ENCODE measurements at regions not wholly inside any gene's neighbourhood (a gene's known extent, or its start where the extent isn't known, plus 50 kb on each side); places are given as distances from the start of the nearest gene placed in this dataset.

DNA sequence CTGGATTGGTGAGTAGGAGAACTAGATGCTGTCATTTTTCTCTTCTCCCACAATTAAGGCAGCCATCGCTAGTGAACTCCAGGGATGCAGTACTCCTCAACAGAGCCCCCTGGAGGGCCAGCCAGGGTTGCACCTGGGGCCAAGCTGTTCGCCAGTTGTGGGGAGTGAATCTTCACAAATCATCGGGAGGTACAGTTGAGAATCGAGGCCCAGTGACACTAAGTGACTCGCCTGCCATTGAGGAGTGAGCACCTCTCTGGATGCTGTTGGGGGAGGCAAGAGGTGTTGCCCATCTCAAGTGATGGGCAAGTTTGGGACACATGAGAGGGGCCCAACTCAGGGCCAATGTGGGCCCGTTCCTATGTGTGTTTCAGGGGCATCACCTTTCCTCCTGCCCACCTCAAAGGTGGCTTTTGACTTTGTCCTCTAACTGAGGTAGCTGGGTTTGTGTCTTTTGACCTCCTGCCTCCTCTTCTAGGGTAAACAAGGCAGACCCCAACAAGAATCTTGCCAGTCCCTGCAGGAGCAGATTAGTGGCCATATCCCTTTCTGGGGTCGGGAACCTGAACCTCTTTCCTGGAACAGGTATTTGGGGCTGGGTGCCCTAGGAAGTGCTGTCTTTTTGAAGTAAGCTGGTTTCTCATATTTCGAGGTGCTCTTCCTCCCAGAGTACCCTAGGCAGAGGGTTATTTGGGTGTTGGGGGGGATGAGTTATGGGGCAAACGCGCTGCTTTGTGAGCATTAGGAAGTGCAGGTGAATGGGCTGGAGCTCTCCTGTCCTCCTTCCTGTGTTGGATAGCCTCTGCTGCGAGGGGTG is 181.2 kb downstream of the MACROH2A1 start:
- no peak for DNase-seq

DNA sequence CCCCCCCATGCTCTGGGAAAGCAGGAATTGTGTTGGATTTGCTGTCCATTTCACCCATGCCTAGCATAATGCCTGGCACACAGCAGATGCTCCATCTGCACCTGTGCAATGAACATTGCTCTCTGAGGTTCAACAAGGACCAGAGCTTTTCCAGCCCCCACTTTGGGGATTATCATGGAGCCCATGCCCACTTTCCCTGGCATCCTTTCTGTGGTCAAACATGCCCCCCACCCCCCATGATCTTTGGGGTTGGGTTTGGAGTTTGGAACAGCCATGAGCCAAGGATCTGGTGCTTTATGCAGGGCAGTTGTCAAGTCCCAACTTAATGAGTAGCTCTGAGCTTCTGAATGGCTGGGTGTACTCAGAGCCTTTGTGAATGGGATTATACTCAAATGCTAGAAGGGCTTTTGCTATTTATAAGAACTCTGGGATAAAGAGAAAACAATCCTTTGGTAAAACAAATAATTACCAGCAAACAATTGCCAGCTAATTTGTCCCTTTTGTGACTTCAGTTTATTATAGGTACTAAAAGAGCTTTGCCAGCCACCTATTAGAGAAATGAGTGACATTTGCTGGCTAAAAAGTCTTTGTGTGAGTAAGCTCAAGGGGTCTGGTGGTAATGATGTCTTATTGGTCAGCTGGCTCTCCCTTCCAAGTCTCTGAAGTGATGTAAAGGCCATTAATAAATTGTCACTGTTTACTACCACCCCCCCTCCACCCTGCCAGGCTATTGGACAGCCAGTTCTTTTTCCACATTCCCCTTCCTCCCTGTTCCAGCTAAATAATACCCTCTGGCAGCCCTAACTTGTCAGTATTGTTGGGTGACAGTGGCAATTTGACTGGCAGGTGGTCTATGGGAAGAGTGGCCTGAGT is 182.3 kb downstream of the MACROH2A1 start:
- DNase-seq, result no peak

DNA sequence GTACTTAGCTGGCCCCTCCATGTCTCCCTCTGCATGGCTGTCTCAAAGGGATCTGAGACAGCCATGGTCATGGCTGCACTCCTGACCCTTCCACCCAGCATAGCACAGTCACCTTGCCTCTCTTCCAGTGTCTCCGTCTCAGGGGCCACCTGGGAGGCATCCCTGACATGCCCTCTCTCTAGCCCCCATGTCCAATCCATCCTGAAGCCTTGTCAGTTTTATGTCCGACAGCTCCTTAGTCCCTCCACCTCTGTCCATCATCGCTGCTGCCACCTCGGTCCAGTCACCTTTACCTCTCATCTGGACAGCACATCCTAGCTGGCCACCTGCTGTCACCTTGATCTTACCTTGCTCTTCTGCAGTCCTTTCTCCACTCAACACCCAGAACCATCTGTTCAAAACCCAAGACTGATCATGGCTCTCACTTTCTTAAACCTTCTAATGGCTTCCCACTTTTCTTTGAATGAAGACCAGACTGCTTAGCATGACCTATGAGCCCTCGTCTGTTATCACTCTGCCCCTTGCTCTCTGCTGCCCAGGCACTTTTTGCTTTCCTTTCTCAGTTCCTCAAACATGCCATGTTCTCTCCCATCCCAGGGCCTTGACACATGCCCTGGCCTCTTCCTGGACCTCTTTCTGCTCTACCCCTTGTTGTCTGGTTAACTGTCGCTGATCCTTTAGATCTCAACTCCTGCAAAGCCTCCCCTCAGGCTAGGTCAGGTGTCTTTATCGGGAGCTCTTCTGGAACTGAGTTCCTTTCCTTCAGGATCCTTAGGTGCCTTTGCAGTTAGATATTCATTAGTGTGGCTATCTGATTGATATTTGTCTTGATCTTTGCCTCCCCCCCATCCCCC is 181.8 kb upstream of the PITX1 start:
- no peak for DNase-seq

DNA sequence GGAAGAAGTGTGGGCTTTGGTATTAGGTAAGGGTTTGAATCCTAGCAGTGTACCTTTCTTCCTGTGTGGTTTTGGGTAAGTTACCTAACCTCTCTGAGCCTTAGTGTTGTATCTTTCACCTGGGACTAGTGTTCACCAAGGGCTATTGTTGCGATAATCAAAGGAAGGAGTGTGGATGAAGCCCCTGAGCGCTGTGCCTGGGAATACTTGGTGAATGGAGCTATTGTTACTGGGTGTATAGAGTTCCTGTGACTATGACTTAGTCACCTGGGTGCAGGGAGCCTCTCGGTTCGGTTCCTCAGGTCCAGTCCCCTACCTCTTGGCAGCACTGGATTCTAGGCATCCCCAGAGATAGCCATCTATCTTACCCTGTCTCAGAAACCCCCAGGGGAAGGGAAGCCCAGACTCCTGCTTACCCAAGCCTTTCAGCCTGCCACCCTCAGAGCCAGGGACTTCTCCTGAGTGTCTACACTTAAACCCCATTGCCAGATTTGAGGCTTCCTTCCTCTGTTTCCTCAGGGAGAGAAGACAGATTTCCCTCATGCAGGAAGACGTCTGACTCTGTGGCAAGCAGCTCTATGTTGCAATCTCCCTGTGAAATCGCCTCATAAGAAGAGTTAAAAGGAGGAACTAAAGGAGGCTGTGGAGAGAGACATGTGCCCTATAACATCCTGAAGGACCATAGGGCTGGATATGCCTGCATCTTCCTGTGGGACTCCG is 181.0 kb upstream of the PITX1 start:
- DNase-seq, result no peak

DNA sequence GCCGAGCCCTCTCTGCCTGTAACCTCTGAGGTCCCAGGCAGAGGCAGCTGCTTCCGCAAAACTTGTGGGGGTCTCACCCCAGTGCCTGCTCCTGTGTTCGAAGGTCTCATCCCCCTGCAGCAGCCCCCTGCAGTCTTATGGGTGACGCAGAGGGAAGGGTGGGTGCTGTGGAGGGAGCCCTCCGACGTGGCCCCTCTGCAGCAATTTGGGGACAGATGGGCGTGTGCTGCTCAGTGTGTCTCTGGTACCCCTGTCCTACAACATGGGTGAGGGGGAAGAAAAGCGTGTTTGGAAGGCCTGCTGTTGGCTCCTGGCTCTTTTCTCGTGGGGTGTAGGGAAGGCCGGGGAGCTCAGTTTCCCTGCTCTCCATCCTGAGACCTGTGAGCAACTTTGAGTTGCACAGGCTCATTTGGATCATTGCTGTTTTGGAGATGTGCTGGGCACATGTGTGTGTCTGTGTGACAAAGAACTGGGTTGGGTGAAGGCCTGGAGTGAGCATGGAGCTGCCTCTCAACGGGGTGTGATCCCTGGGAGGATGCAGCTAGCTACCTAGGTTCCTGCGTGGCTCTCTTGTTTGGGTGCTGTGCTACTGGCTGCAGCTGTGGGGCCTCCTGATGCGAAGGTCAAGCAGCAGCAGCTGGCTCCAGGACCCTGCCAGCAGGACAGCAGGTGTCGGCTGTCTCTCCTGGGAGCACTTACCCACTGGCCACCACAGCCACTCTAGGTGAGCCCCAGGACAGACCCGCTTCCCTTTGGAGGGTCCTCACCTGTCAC is 179.6 kb upstream of the PITX1 start:
- DNase-seq, result no peak

DNA sequence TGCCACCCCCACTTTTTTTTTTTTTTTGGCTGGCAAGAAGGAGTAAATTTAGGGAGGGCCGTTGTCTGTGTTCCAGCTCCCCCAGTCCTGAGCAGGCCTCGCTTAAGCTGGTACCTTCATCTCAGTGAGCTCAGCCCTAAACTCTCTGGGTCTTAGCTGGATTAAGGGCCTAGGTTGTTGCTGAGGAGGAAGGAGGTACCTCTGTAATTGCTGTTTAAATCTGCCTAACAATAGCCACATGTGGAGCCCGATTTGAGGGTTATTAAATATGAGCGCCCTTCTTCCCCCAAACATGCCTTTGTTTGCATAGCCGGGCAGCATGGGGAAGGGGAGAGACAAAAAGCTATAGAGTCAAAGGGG is 179.0 kb upstream of the PITX1 start:
- DNase-seq, result no peak

DNA sequence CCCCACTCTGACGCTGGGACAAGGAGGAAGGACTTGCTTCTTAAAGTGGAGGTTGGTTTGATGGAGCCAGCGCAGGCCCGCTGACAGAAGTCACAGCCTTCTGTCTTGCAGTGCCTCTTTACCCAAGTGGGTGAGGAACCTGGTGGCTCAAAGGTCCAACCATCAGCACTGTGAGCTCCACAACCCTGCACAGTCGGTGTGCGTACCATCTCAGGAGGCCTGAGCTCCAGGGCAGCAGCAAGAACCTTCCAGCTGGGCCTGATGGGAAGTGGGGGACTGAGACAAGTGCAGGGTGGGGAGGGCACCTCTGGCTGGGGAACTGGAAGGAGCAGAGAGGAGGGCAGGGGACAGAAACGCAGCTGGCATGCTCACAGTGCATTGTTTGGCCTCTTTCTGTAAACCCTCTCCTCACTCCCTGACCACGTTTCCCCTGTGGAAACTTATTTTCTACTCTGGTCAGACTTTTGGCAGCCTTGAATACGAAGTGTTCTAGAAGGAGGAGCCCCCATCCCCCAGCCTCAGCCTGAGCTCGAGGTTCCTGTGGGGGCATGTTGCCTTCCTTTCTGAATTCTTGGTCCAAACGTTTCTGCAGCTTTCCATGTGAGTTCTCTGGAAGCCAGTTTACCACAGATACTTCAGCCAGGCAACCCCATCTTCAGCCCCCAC is 178.5 kb upstream of the PITX1 start:
- DNase-seq, result no peak

DNA sequence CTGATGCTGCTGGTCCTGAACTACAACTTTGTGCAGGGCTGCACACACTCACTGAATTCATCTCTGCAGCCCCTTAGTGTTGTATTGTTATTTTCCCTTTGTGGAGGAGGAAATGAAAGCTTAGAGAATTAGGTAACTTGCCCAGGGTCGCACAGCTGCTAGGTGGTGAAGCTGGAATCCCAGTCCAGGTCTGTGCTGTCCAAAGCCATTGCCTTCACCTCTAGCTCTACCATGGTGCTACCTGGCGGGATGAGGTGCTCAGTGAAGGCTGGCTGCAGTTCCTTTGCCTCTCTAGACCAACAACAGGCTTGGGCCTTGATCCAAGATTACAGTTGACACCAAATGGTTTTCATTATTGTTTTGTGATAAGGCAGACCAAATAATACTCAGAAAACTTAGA is 177.8 kb upstream of the PITX1 start:
- no peak for DNase-seq

DNA sequence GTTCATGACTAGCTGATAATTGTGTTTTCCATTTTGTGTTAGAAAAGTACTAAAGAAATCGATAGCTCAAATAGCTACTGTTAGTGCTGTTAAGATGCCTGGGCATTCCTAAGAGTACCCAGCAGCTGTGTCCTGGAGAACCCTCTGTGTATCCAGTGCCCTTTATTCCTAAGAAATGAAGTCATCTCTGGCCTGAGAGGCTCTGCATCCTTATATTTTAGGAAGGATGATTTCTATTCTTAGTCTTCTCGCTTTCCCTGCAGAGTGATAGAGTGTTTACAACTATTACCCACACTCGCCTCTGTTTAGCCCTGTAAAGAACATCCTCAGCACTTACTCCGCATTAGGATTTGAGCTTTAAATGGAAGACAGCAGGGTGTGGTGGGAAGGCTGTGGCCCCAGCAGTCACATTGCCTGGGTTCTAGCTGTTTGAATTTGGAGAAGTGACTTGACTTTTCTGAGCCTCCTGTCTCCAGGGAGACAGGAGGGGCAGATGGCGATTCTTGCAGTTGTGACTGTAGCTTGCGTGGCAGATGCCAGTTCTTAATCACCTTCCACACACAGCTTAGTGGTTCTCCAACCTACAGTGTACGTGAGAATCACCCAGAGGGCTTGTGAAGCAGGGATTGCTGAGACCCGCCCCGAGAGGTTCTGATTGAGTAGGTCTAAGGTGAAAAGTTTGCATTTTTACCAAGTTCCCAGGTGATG is 177.2 kb upstream of the PITX1 start:
- DNase-seq, result peak in 1 of 2 experiments; percentile 7

DNA sequence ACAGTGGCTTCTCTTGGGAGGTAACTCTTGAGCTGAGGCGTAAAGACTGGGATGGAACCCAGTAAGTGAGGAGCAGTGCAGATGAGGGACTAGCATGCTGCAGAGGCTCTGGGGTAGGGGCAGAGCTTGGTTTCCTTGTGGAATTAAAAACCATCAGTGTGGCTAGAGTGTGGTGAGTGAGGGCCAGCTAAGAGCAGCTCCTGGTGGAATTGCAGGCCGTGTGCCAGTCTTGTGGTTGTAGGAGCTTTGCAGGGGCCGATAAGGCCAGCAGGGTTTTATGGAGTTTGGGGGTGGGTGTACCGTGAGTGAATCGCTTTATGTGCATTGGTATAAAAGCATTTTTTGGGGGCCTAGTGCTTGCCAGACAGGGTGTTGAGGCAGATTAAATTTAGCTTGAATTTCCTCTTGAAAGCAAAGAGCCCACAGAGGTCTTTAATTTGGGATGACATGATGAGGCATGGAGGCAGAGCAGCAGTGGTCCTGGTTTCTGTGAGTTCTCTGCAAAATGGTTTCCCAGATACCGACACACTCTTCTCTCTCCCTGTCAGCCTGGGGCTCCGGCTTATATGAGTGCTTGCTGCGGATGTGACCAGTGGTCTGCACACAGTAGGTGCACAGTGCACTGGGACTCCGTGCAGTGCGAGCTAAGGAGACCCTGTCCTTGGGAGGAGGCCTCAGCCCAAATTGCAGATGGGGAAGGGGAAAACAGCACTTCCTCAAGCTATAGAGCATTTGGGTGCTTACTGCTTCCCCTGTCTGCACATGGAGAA is 176.4 kb upstream of the PITX1 start:
- DNase-seq, result no peak

DNA sequence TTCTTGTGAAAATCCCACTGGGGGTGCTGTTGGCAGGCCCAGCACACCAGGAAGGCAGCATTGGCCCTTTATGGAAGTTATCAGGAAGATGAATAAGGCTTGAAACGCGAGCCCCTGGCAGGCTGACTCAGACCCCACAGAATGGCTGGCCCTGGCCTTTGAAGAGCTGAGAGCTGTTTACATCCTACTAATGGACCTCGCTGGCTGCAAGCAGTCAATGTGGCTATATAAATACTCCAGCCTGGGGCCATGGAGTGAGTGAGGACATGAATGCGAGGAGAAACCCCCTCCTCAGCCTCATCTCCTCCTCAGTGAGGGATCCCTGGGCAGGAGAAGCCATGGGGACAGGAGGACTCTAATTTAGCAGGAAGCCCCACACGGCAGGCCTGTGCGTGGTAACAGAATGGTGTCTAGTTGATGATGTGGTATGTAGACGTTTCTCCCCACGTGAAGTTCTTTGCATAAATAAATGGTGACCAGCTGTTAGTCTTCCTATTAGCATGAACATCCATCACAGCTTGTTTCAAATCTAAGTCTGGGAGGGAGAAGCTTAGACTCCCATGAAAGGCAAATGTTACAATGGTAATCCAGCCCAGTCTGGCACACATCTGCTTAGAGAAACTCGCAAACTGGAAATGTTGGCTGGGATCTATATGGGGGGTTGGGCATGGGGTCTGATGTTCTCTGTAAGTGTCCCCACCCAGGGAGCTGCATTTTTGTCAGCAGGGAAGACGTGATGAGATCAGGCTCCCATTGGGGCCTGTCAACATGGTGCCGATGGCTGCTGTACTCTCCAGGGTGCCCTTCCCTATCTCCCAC is 175.1 kb upstream of the PITX1 start:
- DNase-seq, result peak in 1 of 2 experiments; percentile 68

DNA sequence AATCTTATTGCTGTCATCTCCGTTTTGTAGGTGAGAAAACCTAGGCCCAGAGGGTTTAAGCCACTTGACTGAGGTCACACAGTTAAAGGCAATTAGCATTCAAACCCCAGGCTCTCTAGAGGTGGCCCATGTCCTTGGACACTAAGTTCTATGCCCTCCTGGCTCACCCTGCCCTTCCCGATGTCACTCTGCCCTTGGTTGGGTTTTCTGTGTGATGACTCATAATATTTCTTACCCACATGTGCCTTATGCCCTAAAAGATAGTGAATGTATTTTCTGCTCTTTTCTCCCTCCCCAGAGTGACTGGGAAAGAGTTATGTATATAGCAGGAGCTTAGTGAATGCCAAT is 174.5 kb upstream of the PITX1 start:
- no peak for DNase-seq

DNA sequence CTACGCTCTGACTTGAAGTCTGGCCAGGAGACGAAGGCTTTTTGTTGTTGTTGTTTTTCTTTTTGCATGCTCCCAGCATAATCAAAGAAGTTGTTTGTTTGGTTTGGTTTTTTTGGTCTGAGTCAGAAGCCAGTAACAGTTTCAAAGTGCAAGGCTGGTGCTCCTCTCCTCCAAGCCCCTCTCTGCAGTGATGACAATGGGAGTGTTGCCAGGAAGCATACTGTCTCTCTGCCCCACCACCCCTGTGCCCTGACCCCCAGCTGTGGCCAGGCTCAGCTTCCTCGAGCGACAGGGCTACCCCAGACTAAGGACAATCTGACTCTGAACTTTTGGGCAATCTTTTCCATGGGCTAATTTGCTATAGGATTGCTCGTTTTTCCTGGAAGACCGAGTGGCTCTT is 173.8 kb upstream of the PITX1 start:
- no peak for DNase-seq

DNA sequence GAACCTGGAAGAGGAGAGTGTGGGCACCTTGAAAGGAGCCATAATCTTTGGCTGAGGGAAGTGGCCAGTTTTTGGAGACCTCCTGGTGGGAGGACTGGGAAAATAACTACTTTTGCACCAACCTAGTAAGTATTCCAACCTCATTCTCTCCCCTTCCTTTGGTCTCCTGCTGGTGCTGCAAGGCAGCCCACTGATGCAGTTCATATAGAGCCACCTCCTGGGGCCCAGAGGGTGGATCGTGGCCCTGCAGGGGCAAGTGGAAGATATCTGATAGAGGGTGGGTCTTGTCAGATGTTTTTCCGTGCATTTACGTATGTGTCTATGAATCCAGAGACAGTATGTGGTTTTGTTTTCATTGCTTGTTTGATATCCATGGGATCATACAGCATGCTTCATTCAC is 172.8 kb upstream of the PITX1 start:
- DNase-seq, result no peak

DNA sequence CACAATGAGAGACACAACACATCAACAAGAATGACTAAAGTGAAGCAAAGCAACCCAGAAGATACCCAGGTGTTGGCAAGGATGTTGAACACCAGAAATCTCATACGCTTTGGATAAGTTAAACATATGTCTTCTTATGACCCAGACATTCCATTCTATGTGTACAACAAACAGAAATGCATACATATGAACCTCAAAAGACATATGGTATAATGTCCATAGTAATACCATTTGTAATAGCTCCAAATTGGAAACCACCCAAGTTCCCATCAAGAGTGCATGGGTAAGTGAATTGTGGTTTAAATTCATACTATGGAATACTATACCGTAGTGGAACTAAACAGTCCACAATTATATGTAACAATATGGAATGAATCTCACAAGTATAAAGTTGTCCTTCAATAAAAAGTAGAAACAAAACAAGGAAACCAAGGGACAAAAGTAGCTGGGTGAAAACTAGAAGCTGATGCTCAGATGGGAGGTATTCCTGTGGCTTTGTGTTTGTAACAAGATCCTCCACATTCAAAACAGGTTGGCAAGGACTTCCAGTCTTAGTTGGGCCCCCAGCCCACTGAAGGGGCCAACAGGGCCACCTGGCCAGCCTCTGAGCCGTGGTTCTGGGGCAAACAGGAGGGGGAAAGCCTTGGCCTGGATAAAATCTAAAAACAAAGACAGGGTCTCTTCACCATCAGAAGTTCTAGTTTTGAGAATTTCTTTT is 171.8 kb upstream of the PITX1 start:
- peak in 1 of 2 experiments; percentile 32 for DNase-seq

DNA sequence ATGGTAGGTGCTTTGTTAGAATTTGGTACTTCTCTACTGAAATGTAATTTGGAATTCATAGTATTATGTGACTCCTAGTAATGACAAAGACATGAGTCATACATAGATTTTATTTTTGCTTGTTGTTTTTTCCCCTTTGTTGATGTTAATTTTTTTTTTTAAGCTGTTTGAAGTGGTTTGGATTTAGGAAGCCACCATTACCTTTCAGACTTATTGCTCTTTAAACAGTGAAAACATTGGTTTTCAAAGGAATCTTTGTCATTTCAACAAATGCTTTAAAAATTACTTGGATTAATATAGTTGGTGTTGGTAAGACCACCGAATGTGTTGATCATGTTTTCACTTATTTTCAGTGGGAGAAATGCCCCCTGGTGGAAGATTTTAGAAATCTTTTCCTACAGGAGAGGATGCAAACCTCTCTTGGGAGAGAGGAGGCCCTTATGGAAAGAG is 170.1 kb upstream of the PITX1 start:
- DNase-seq, result peak in 1 of 2 experiments; percentile 40

DNA sequence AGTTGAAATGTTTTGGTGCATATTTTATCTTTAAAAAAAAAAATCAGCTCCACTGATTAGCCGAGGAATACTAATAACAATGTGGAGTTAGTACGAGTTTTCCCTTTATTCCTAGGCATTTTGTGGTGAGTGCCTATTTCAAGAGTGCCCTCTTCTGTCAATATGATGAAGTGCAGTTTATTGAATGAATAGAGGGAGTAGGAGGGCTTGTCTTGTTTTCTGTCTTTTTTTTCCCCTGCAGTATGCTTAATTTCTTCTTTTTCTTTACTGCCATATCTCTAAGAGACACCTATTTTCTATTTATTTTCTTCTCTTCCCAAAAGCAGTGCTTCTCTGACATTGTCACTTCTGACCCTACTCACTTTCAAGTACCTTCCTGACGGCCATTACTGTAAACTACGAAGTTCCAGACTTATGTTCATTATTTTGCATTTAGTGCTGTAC is 169.6 kb upstream of the PITX1 start:
- peak; percentile 12 to 14 for DNase-seq

DNA sequence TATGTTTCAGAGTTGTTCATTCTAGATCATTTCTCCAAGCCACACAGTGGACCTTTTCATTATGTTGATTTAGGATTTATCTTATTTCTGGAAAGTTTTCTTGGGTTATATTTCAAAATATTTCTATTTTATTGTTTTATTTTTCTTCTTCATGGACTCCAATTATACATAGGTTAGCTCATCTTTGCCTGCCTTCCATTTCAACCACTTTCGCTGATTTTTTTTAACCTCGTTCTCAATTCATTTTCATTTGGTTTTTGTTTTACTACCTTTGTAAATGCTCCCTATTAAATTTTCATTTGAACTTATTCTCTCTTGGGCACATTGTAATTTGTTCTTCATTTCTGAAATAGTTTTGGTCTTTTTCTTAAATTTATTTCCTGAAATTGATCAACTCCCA is 169.0 kb upstream of the PITX1 start:
- DNase-seq, result no peak

All from NCI-H446 (cell line).